PC-3 (cell line): ENCODE measurements at regions not wholly inside any gene's neighbourhood (a gene's known extent, or its start where the extent isn't known, plus 50 kb on each side); places are given as distances from the start of the nearest gene placed in this dataset.

Experiments
- ATAC-seq: fragments of 200-7000 bp; cut with Tn5 transposase; 2 replicates; pipeline ENCODE4 v1.9.1; 2020; ENCODE audit warnings: mild to moderate bottlenecking, moderate library complexity
- BruUV-seq: library from RNA; stranded (reverse); fragments of 400-500 nt; replicated peaks from 2 replicates; lab custom pipeline; 2021; lab: Mats Ljungman, UMichigan
- CTCF ChIA-PET: fragments of 300-600 bp; sonication (Branson Sonifier 250); formaldehyde crosslinking; loops from one replicate; lab custom pipeline; 2022; ENCODE audit warnings: antibody characterized with exemption; lab: Charles Lee
- POLR2A ChIA-PET: fragments of 300-600 bp; sonication (Branson Sonifier 250); formaldehyde crosslinking; loops from one replicate; lab custom pipeline; 2022; ENCODE audit warnings: antibody characterized with exemption; ENCODE audit not compliant: unreplicated experiment; lab: Charles Lee
- DNase-seq: peaks from one replicate; pipeline ENCODE4 v3.0.0-alpha.2; 2015
- H2AFZ ChIP-seq: fragments of 300-600 bp; sonication (generic); 2 replicates; pipeline ENCODE4 v1.6.0; 2016; ENCODE audit warnings: antibody characterized with exemption, low read length
- H3F3A ChIP-seq: fragments of 300-600 bp; sonication (generic); one replicate; pipeline ENCODE4 v1.6.0; 2017; ENCODE audit warnings: antibody characterized with exemption, low read length, control low read depth, mild to moderate bottlenecking; ENCODE audit not compliant: unreplicated experiment
- H3K27ac ChIP-seq: fragments of 300-600 bp; sonication (generic); 2 replicates; pipeline ENCODE4 v1.5.1; 2016; ENCODE audit warnings: mild to moderate bottlenecking, low read length
- H3K27me3 ChIP-seq: fragments of 300-600 bp; sonication (generic); 2 replicates; pipeline ENCODE4 v1.6.1; 2016; ENCODE audit warnings: low read length, mixed read lengths
- H3K36me3 ChIP-seq: fragments of 300-600 bp; sonication (generic); 2 replicates; pipeline ENCODE4 v1.6.1; 2016; ENCODE audit warnings: low read depth, mixed run types, low read length, mixed read lengths
- H3K4me1 ChIP-seq: fragments of 300-600 bp; sonication (generic); 2 replicates; pipeline ENCODE4 v1.5.1; 2016; ENCODE audit warnings: low read length; ENCODE audit not compliant: insufficient read depth
- H3K4me2 ChIP-seq: fragments of 300-600 bp; sonication (generic); 2 replicates; pipeline ENCODE4 v1.6.0; 2016; ENCODE audit warnings: low read length
- H3K4me3 ChIP-seq: fragments of 300-600 bp; sonication (generic); 2 replicates; pipeline ENCODE4 v1.5.1; 2016; ENCODE audit warnings: mild to moderate bottlenecking, low read length, mixed read lengths
- H3K79me2 ChIP-seq: fragments of 300-600 bp; sonication (generic); 2 replicates; pipeline ENCODE4 v1.6.1; 2017; ENCODE audit warnings: low read length, mixed read lengths
- H3K9ac ChIP-seq: fragments of 300-600 bp; sonication (generic); 2 replicates; pipeline ENCODE4 v1.6.0; 2016; ENCODE audit warnings: mild to moderate bottlenecking, low read length
- H3K9me2 ChIP-seq: fragments of 300-600 bp; sonication (generic); replicated peaks from 2 replicates; pipeline ENCODE4 v1.6.1; 2016; ENCODE audit warnings: mixed run types, low read length, mixed read lengths
- H3K9me3 ChIP-seq: fragments of 300-600 bp; sonication (generic); 2 replicates; pipeline ENCODE4 v1.6.1; 2016; ENCODE audit warnings: low read length, mixed read lengths
- H4K20me1 ChIP-seq: fragments of 300-600 bp; sonication (generic); 2 replicates; pipeline ENCODE4 v1.6.1; 2016; ENCODE audit warnings: low read length, mixed read lengths
- EZH2 ChIP-seq: fragments of 300-600 bp; sonication (generic); IDR thresholded peaks from one replicate; pipeline ENCODE4 v1.6.1; 2017; ENCODE audit warnings: antibody characterized with exemption, mild to moderate bottlenecking, low read length; ENCODE audit not compliant: unreplicated experiment
- EZH2phosphoT487 ChIP-seq: fragments of 300-600 bp; sonication (generic); IDR thresholded peaks from 2 replicates; pipeline ENCODE4 v1.6.1; 2018; ENCODE audit warnings: mild to moderate bottlenecking, antibody characterized with exemption, low read length, borderline replicate concordance
- intact Hi-C: fragments of 100-400 bp; cut with micrococcal nuclease; formaldehyde crosslinking; loops from 2 replicates; pipeline ENCODE4 v1.9.0; 2023
- TF ChIP-seq, protein P1 (sequence below): fragments of 300-600 bp; sonication (generic); conservative IDR thresholded peaks from 2 replicates; pipeline ENCODE4 v1.5.1; 2017; ENCODE audit warnings: antibody characterized with exemption, low read depth, mild to moderate bottlenecking, low read length

DNA sequence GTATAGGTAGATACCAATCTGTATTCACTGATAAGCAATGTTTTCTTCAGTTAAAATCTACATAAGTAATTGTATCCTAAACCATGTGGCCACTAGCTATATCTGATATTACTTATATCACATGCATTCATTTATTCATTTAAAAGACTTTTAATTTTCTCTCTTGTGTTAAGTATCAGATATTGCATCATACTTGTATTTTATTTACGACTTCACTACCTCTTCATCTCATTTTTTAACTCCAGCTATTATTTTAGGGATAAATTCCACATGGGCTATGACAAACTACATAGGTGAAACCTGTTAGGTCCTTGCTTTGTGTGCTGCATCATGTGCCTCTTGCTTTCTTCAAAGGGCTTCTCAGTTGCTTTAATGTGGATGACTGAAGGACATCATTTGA is 1018.3 kb downstream of the ZPLD1 start:
- DNase-seq (no peak), ATAC-seq (no peak)
- no peak overlapping the region for H3K4me3 ChIP-seq
- POLR2A ChIA-PET: no interaction called here
- H3K36me3 ChIP-seq: no peaks in the 10 kb centered on the region
- H2AFZ ChIP-seq: no peak overlapping the region
- no peaks in the 10 kb centered on the region for H4K20me1 ChIP-seq
- H3K9me2 ChIP-seq: no peaks in the 10 kb centered on the region
- H3F3A ChIP-seq: no peaks in the 10 kb centered on the region
- no peak overlapping the region for H3K27ac ChIP-seq
- H3K27me3 ChIP-seq: no peaks in the 10 kb centered on the region
- H3K79me2 ChIP-seq: no peaks in the 10 kb centered on the region
- H3K4me2 ChIP-seq: no peak overlapping the region
- H3K9me3 ChIP-seq: no peaks in the 10 kb centered on the region
- H3K9ac ChIP-seq: no peak overlapping the region
- H3K4me1 ChIP-seq: no peaks in the 10 kb centered on the region
- BruUV-seq: no TSS peak
- CTCF ChIA-PET: no interaction called here
- intact Hi-C loops: no loop called here
- TF ChIP-seq, protein P1, sequence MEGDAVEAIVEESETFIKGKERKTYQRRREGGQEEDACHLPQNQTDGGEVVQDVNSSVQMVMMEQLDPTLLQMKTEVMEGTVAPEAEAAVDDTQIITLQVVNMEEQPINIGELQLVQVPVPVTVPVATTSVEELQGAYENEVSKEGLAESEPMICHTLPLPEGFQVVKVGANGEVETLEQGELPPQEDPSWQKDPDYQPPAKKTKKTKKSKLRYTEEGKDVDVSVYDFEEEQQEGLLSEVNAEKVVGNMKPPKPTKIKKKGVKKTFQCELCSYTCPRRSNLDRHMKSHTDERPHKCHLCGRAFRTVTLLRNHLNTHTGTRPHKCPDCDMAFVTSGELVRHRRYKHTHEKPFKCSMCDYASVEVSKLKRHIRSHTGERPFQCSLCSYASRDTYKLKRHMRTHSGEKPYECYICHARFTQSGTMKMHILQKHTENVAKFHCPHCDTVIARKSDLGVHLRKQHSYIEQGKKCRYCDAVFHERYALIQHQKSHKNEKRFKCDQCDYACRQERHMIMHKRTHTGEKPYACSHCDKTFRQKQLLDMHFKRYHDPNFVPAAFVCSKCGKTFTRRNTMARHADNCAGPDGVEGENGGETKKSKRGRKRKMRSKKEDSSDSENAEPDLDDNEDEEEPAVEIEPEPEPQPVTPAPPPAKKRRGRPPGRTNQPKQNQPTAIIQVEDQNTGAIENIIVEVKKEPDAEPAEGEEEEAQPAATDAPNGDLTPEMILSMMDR: no peak
- TF ChIP-seq EZH2: no peak
- TF ChIP-seq EZH2phosphoT487: no peak

DNA sequence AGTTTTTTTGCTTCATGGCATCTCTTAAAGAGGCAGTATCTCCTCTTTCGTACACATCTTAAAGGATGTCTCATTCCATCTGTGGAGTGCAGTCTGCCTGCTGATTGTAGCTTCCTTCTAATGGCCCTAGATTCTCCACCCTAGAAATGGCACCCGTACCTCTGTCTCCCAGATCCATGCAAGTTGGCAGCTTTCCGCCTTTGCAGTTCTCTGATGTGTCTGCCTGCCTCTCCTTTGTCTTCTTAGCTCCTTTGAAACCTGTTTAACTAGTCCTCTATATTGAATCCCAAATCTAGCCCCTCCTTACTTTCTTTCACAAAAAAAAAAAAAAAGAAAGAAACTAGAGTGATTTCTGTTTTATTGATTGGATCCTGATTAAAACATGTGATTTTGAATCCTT is 1025.0 kb downstream of the ZPLD1 start:
- no peak for DNase-seq
- no peaks in the 10 kb centered on the region for H3K27me3 ChIP-seq
- H3K4me2 ChIP-seq: no peak overlapping the region
- CTCF ChIA-PET: no interaction called here
- H3K27ac ChIP-seq: no peak overlapping the region
- intact Hi-C loops: no loop called here
- POLR2A ChIA-PET: no interaction called here
- H3K36me3 ChIP-seq: no peaks in the 10 kb centered on the region
- no peak overlapping the region for H3K9ac ChIP-seq
- no peak overlapping the region for H3K4me3 ChIP-seq
- H3K79me2 ChIP-seq: no peaks in the 10 kb centered on the region
- H3K9me2 ChIP-seq: no peaks in the 10 kb centered on the region
- no peaks in the 10 kb centered on the region for H4K20me1 ChIP-seq
- H3F3A ChIP-seq: no peaks in the 10 kb centered on the region
- H3K4me1 ChIP-seq: no peaks in the 10 kb centered on the region
- ATAC-seq: no peak
- BruUV-seq: no TSS peak
- TF ChIP-seq, protein P1: no peak
- TF ChIP-seq EZH2phosphoT487 (no peak), EZH2 (no peak)
- no peaks in the 10 kb centered on the region for H3K9me3 ChIP-seq
- H2AFZ ChIP-seq: no peak overlapping the region

DNA sequence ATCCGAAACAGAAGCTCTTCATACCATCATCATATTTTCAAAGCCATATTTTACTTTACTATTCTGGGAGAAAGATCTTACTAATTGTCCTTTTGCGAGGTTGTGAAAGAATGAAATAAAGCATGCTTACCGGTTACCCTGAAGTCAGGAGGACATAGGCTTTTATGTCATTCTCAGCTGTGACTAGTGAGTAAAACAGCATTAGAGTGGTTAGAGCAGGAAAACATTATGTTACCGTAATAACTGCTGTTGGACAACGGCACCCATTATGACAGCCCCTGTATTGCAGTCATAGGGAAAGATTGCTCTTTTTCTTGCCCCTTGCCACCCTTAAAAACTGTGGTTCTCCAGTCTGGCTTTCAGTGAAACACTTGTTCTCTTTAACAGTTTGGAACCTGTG is 1035.7 kb downstream of the ZPLD1 start:
- ATAC-seq: no peak

More for the DNA sequence above, 1035.7 kb downstream of the ZPLD1 start:
- H3K9me3 ChIP-seq: no peaks in the 10 kb centered on the region
- no peak overlapping the region for H2AFZ ChIP-seq
- H3K36me3 ChIP-seq: no peaks in the 10 kb centered on the region
- no TSS peak for BruUV-seq
- no peaks in the 10 kb centered on the region for H3K9me2 ChIP-seq
- CTCF ChIA-PET: no interaction called here
- H3K27ac ChIP-seq: no peak overlapping the region
- no peak for DNase-seq
- H3K4me3 ChIP-seq: no peak overlapping the region
- no peak overlapping the region for H3K9ac ChIP-seq
- TF ChIP-seq EZH2: no peak
- no peak for TF ChIP-seq EZH2phosphoT487
- TF ChIP-seq, protein P1: no peak
- no peaks in the 10 kb centered on the region for H3K79me2 ChIP-seq
- no peaks in the 10 kb centered on the region for H3K4me1 ChIP-seq
- H4K20me1 ChIP-seq: no peaks in the 10 kb centered on the region
- no peaks in the 10 kb centered on the region for H3F3A ChIP-seq
- POLR2A ChIA-PET: no interaction called here
- intact Hi-C loops: no loop called here
- H3K27me3 ChIP-seq: no peaks in the 10 kb centered on the region
- no peak overlapping the region for H3K4me2 ChIP-seq
